GM23338 (cell line): ENCODE measurements at regions not wholly inside any gene's neighbourhood (a gene's known extent, or its start where the extent isn't known, plus 50 kb on each side); places are given as distances from the start of the nearest gene placed in this dataset.

Source experiments
- ATAC-seq: fragments of 200-7000 bp; cut with Tn5 transposase; 3 replicates; pipeline ENCODE4 v1.9.1; 2020
- DNase-seq: peaks from one replicate; pipeline ENCODE4 v3.0.0-alpha.2; 2015; ENCODE audit warnings: low spot score
- H2AFZ ChIP-seq: fragments of 200-600 bp; sonication (generic); 2 replicates; pipeline ENCODE4 v1.8.0; 2016; ENCODE audit warnings: antibody characterized with exemption, mild to moderate bottlenecking, moderate library complexity
- H3F3A ChIP-seq: fragments of 200-600 bp; sonication (generic); replicated peaks from 2 replicates; pipeline ENCODE4 v1.8.0; 2017; ENCODE audit warnings: antibody characterized with exemption, mixed run types, low read depth
- H3K27ac ChIP-seq: fragments of 200-600 bp; sonication (generic); 2 replicates; pipeline ENCODE4 v1.6.1; 2016; ENCODE audit warnings: low read depth
- H3K27me3 ChIP-seq: fragments of 200-600 bp; sonication (generic); 2 replicates; pipeline ENCODE4 v1.8.0; 2016; ENCODE audit warnings: mild to moderate bottlenecking, mixed run types, moderate library complexity; ENCODE audit not compliant: insufficient read depth
- H3K36me3 ChIP-seq: fragments of 200-600 bp; sonication (generic); 2 replicates; pipeline ENCODE4 v1.8.0; 2016; ENCODE audit warnings: mild to moderate bottlenecking; ENCODE audit not compliant: insufficient read depth
- H3K4me1 ChIP-seq: fragments of 200-600 bp; sonication (generic); 2 replicates; pipeline ENCODE4 v1.8.0; 2016; ENCODE audit warnings: mild to moderate bottlenecking, moderate library complexity; ENCODE audit not compliant: insufficient read depth
- H3K4me2 ChIP-seq: fragments of 200-600 bp; sonication (generic); 2 replicates; pipeline ENCODE4 v1.7.1; 2017; ENCODE audit warnings: mixed run types
- H3K4me3 ChIP-seq: fragments of 200-600 bp; sonication (generic); 2 replicates; pipeline ENCODE4 v1.6.1; 2016; ENCODE audit warnings: mixed run types
- H3K79me2 ChIP-seq: fragments of 200-600 bp; sonication (generic); replicated peaks from 2 replicates; pipeline ENCODE4 v1.8.0; 2017; ENCODE audit warnings: mild to moderate bottlenecking; ENCODE audit not compliant: insufficient read depth
- H3K9me2 ChIP-seq: fragments of 200-600 bp; sonication (generic); 2 replicates; pipeline ENCODE4 v1.8.0; 2017; ENCODE audit not compliant: insufficient read depth
- H4K20me1 ChIP-seq: fragments of 200-600 bp; sonication (generic); replicated peaks from 2 replicates; pipeline ENCODE4 v1.8.0; 2017; ENCODE audit warnings: mild to moderate bottlenecking; ENCODE audit not compliant: insufficient read depth
- H3K27ac Mint-ChIP-seq: 2 replicates; pipeline ENCODE4 v1.8.0; 2020; ENCODE audit warnings: inconsistent platforms, mild to moderate bottlenecking, moderate library complexity, mixed read lengths
- H3K27me3 Mint-ChIP-seq: 3 replicates; pipeline ENCODE4 v1.8.0; 2022; ENCODE audit warnings: low read depth, mild to moderate bottlenecking, moderate library complexity, mixed read lengths, inconsistent platforms; ENCODE audit not compliant: insufficient read depth, poor library complexity
- H3K36me3 Mint-ChIP-seq: 3 replicates; pipeline ENCODE4 v1.8.0; 2021; ENCODE audit warnings: low read depth, mild to moderate bottlenecking, inconsistent platforms, moderate library complexity, mixed read lengths
- H3K4me1 Mint-ChIP-seq: 3 replicates; pipeline ENCODE4 v1.8.0; 2020; ENCODE audit warnings: mild to moderate bottlenecking, inconsistent platforms, mixed read lengths
- H3K4me3 Mint-ChIP-seq: 3 replicates; pipeline ENCODE4 v1.8.0; 2021; ENCODE audit warnings: moderate library complexity, mild to moderate bottlenecking, inconsistent platforms, mixed read lengths
- H3K9me3 Mint-ChIP-seq: 3 replicates; pipeline ENCODE4 v1.8.0; 2020; ENCODE audit warnings: moderate library complexity, mild to moderate bottlenecking, inconsistent platforms, mixed read lengths
- CREB1 ChIP-seq: fragments of 250-450 bp; sonication (Bioruptor Pico); IDR thresholded peaks from 2 replicates; pipeline ENCODE4 v1.5.0; 2020; ENCODE audit warnings: low read depth, mild to moderate bottlenecking, moderate library complexity
- EZH2 ChIP-seq: fragments of 200-600 bp; sonication (generic); IDR thresholded peaks from one replicate; pipeline ENCODE4 v1.8.0; 2017; ENCODE audit warnings: antibody characterized with exemption, mild to moderate bottlenecking, low read depth; ENCODE audit not compliant: unreplicated experiment
- EZH2phosphoT487 ChIP-seq: fragments of 200-600 bp; sonication (generic); IDR thresholded peaks from one replicate; pipeline ENCODE4 v1.8.1; 2018; ENCODE audit warnings: antibody characterized with exemption; ENCODE audit not compliant: unreplicated experiment
- JUNB ChIP-seq: IDR thresholded peaks from one replicate; pipeline ENCODE4 v1.6.1; 2016; ENCODE audit warnings: antibody characterized with exemption; ENCODE audit not compliant: unreplicated experiment
- NANOG ChIP-seq: IDR thresholded peaks from 2 replicates; pipeline ENCODE4 v1.6.1; 2016; ENCODE audit warnings: antibody characterized with exemption, borderline replicate concordance
- POLR2AphosphoS5 ChIP-seq: IDR thresholded peaks from 2 replicates; pipeline ENCODE4 v1.6.1; 2016; ENCODE audit warnings: antibody characterized with exemption, low read depth
- STAT1 ChIP-seq: IDR thresholded peaks from one replicate; pipeline ENCODE4 v1.6.1; 2016; ENCODE audit warnings: antibody characterized with exemption; ENCODE audit not compliant: unreplicated experiment
- ZNF114 ChIP-seq: fragments of 250-450 bp; sonication (Bioruptor Pico); IDR thresholded peaks from 2 replicates; pipeline ENCODE4 v1.5.0; 2020; ENCODE audit warnings: mild to moderate bottlenecking, moderate library complexity
- ZNF331 ChIP-seq: fragments of 250-450 bp; sonication (Bioruptor Pico); IDR thresholded peaks from 2 replicates; pipeline ENCODE4 v1.5.0; 2020; ENCODE audit warnings: low read depth, mild to moderate bottlenecking, moderate library complexity
- TF ChIP-seq, protein P1 (sequence below), 2 experiments: fragments of 200-600 bp in 1 of 2; sonication (generic) in 1 of 2; conservative IDR thresholded peaks; 2 replicates each; pipeline versions ENCODE4 v1.5.1 to v1.6.1; 2016 to 2017; ENCODE audit warnings: antibody characterized with exemption in 2 of 2, low read depth in 2 of 2, mild to moderate bottlenecking in 2 of 2, moderate library complexity in 1 of 2
- TF ChIP-seq, protein P2 (sequence below): IDR thresholded peaks from one replicate; pipeline ENCODE4 v1.6.1; 2018; ENCODE audit warnings: antibody characterized with exemption; ENCODE audit not compliant: unreplicated experiment

DNA sequence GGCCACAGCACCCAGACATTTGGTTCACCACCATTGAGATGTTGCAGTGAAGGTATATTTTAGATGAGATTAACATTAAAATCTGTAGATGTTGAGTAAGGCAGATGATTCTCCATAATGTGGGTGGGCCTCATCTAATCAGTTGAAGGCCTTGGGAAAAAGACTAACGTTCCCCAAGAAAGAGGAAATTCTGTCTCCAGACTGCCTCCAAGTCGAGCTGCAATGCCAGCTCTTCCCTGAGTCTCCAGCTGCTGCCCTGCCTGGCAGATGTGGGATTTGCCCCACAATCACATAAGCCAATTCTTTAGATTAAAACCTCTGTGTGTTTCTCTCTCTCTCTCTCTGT, 101.9 kb downstream of the PDCL3 start:
- Mint-ChIP-seq H3K36me3 (no peaks in the 10 kb centered on the region), H3K27ac (no peak overlapping the region), H3K9me3 (no peaks in the 10 kb centered on the region; the same call in 1 of the 3 replicates), H3K4me1 (no peaks in the 10 kb centered on the region), H3K4me3 (no peak overlapping the region), H3K27me3 (no peaks in the 10 kb centered on the region)
- DNase-seq, result no peak
- Histone ChIP-seq H2AFZ (no peak overlapping the region), H3K4me1 (no peaks in the 10 kb centered on the region), H4K20me1 (no peaks in the 10 kb centered on the region), H3F3A (no peaks in the 10 kb centered on the region), H3K27me3 (no peaks in the 10 kb centered on the region), H3K27ac (no peak overlapping the region), H3K79me2 (no peaks in the 10 kb centered on the region), H3K36me3 (no peaks in the 10 kb centered on the region), H3K4me3 (no peak overlapping the region), H3K4me2 (no peak overlapping the region), H3K9me2 (peaks cover 6% of the 10 kb centered on the region; the same call in 1 of the 2 replicates)
- TF ChIP-seq ZNF331 (CRISPR knock-in tag), result no peak
- TF ChIP-seq, protein P1, sequence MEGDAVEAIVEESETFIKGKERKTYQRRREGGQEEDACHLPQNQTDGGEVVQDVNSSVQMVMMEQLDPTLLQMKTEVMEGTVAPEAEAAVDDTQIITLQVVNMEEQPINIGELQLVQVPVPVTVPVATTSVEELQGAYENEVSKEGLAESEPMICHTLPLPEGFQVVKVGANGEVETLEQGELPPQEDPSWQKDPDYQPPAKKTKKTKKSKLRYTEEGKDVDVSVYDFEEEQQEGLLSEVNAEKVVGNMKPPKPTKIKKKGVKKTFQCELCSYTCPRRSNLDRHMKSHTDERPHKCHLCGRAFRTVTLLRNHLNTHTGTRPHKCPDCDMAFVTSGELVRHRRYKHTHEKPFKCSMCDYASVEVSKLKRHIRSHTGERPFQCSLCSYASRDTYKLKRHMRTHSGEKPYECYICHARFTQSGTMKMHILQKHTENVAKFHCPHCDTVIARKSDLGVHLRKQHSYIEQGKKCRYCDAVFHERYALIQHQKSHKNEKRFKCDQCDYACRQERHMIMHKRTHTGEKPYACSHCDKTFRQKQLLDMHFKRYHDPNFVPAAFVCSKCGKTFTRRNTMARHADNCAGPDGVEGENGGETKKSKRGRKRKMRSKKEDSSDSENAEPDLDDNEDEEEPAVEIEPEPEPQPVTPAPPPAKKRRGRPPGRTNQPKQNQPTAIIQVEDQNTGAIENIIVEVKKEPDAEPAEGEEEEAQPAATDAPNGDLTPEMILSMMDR (conservative IDR thresholded peaks at IDR 0.05; ENCODE audit: low read depth in 2 of 2), result no peak
- no peak for TF ChIP-seq POLR2AphosphoS5
- no peak for TF ChIP-seq CREB1
- no peak for TF ChIP-seq NANOG
- no peak for TF ChIP-seq EZH2
- TF ChIP-seq ZNF114 (CRISPR knock-in tag), result no peak
- TF ChIP-seq STAT1, result no peak
- TF ChIP-seq EZH2phosphoT487, result no peak
- ATAC-seq, result no peak

DNA sequence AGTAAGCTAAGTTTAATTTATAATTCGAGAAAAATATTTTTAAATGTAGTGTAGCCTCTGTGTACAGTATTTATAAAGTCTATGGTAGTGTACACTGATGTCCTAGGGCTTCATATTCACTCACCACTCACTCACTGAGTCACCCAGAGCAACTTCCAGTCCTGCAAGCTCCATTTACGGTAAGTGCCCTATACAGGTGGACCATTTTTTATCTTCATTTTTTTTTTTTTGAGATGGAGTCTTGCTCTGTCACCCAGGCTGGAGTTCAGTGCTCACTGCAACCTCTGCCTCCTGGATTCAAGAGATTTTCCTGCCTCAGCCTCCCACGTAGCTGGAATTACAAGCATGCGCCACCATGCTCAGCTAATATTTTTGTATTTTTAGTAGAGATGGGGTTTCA, 104.2 kb downstream of the PDCL3 start:
- no peaks in the 10 kb centered on the region; the same call in 1 of the 3 replicates for H3K9me3 Mint-ChIP-seq
- H4K20me1 ChIP-seq, result no peaks in the 10 kb centered on the region
- ATAC-seq (no peak), DNase-seq (no peak)
- no peak overlapping the region for H3K4me3 ChIP-seq
- no peak overlapping the region for H3K27ac ChIP-seq
- H3F3A ChIP-seq, result no peaks in the 10 kb centered on the region
- no peaks in the 10 kb centered on the region for H3K36me3 ChIP-seq
- H3K79me2 ChIP-seq, result no peaks in the 10 kb centered on the region
- H3K9me2 ChIP-seq, result no peaks in the 10 kb centered on the region
- no peaks in the 10 kb centered on the region for H3K27me3 Mint-ChIP-seq
- no peaks in the 10 kb centered on the region for H3K4me1 Mint-ChIP-seq
- no peaks in the 10 kb centered on the region for H3K36me3 Mint-ChIP-seq
- no peak overlapping the region for H3K4me2 ChIP-seq
- H3K4me3 Mint-ChIP-seq, result no peak overlapping the region
- H3K4me1 ChIP-seq, result no peaks in the 10 kb centered on the region
- TF ChIP-seq CREB1, result no peak
- TF ChIP-seq EZH2phosphoT487, result no peak
- TF ChIP-seq, protein P2, sequence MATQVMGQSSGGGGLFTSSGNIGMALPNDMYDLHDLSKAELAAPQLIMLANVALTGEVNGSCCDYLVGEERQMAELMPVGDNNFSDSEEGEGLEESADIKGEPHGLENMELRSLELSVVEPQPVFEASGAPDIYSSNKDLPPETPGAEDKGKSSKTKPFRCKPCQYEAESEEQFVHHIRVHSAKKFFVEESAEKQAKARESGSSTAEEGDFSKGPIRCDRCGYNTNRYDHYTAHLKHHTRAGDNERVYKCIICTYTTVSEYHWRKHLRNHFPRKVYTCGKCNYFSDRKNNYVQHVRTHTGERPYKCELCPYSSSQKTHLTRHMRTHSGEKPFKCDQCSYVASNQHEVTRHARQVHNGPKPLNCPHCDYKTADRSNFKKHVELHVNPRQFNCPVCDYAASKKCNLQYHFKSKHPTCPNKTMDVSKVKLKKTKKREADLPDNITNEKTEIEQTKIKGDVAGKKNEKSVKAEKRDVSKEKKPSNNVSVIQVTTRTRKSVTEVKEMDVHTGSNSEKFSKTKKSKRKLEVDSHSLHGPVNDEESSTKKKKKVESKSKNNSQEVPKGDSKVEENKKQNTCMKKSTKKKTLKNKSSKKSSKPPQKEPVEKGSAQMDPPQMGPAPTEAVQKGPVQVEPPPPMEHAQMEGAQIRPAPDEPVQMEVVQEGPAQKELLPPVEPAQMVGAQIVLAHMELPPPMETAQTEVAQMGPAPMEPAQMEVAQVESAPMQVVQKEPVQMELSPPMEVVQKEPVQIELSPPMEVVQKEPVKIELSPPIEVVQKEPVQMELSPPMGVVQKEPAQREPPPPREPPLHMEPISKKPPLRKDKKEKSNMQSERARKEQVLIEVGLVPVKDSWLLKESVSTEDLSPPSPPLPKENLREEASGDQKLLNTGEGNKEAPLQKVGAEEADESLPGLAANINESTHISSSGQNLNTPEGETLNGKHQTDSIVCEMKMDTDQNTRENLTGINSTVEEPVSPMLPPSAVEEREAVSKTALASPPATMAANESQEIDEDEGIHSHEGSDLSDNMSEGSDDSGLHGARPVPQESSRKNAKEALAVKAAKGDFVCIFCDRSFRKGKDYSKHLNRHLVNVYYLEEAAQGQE, result no peak
- no peak for TF ChIP-seq POLR2AphosphoS5
- TF ChIP-seq JUNB, result no peak
- no peak for TF ChIP-seq EZH2
- TF ChIP-seq STAT1, result no peak
- TF ChIP-seq ZNF331 (CRISPR knock-in tag), result no peak
- no peak for TF ChIP-seq ZNF114 (CRISPR knock-in tag)
- H3K27ac Mint-ChIP-seq, result no peak overlapping the region
- no peaks in the 10 kb centered on the region for H3K27me3 ChIP-seq
- H2AFZ ChIP-seq, result no peak overlapping the region
